ENCODE measurements at regions not wholly inside any gene's neighbourhood (a gene's known extent, or its start where the extent isn't known, plus 50 kb on each side); places are given as distances from the start of the nearest gene placed in this dataset.

GRCh38 chr3:73683706-73684105, 59.0 kb upstream of the PDZRN3 start:
- Histone ChIP-seq H3K4me3 (ENCODE audit: low read depth in 1 of 2, low read length in 2 of 2) (no peak overlapping the region), H3K36me3 (ENCODE audit: insufficient read depth, low read length) (no peaks in the 10 kb centered on the region), H3K9ac (ENCODE audit: low read length) (no peak overlapping the region), H3K27ac (ENCODE audit: low read depth, low read length) (no peak overlapping the region), H3K4me1 (ENCODE audit: insufficient read depth, low read length) (peaks cover 21% of the 10 kb centered on the region), H3K9me3 (ENCODE audit: low read length) (no peaks in the 10 kb centered on the region), H3K27me3 (ENCODE audit: control insufficient read depth in 1 of 2, insufficient read depth in 2 of 2, low read length in 2 of 2) (no peaks in the 10 kb centered on the region)

- no peaks in the 10 kb centered on the region for H3K9me3 ChIP-seq (ENCODE audit: low read length)
- no peaks in the 10 kb centered on the region for H3K27me3 ChIP-seq (ENCODE audit: control insufficient read depth in 1 of 2, insufficient read depth in 2 of 2, low read length in 2 of 2)
- no peak overlapping the region for H3K9ac ChIP-seq (ENCODE audit: low read length)
- no peak overlapping the region for H3K27ac ChIP-seq (ENCODE audit: low read depth, low read length)
- no peaks in the 10 kb centered on the region for H3K36me3 ChIP-seq (ENCODE audit: insufficient read depth, low read length)
- no peak overlapping the region for H3K4me3 ChIP-seq (ENCODE audit: low read depth in 1 of 2, low read length in 2 of 2)
- H3K4me1 ChIP-seq (ENCODE audit: insufficient read depth, low read length) = peaks cover 5% of the 10 kb centered on the region
These were observed 56.9 kb upstream of the PDZRN3 start for GRCh38 chr3:73681610-73682009.

- H3K36me3 ChIP-seq (ENCODE audit: insufficient read depth, low read length) = no peaks in the 10 kb centered on the region
- peaks cover 1% of the 10 kb centered on the region for H3K4me1 ChIP-seq (ENCODE audit: insufficient read depth, low read length)
- H3K4me3 ChIP-seq (ENCODE audit: low read depth in 1 of 2, low read length in 2 of 2) = no peak overlapping the region
- H3K27ac ChIP-seq (ENCODE audit: low read depth, low read length) = no peak overlapping the region
- no peaks in the 10 kb centered on the region for H3K27me3 ChIP-seq (ENCODE audit: control insufficient read depth in 1 of 2, insufficient read depth in 2 of 2, low read length in 2 of 2)
- no peaks in the 10 kb centered on the region for H3K9me3 ChIP-seq (ENCODE audit: low read length)
- no peak overlapping the region for H3K9ac ChIP-seq (ENCODE audit: low read length)
These were observed 56.5 kb upstream of the PDZRN3 start for GRCh38 chr3:73681198-73681597.

- Histone ChIP-seq H3K4me1 (ENCODE audit: insufficient read depth, low read length) (no peaks in the 10 kb centered on the region), H3K4me3 (ENCODE audit: low read depth in 1 of 2, low read length in 2 of 2) (no peak overlapping the region), H3K36me3 (ENCODE audit: insufficient read depth, low read length) (no peaks in the 10 kb centered on the region), H3K27me3 (ENCODE audit: control insufficient read depth in 1 of 2, insufficient read depth in 2 of 2, low read length in 2 of 2) (no peaks in the 10 kb centered on the region), H3K9ac (ENCODE audit: low read length) (no peak overlapping the region), H3K27ac (ENCODE audit: low read depth, low read length) (no peak overlapping the region), H3K9me3 (ENCODE audit: low read length) (no peaks in the 10 kb centered on the region)
These were observed 55.8 kb upstream of the PDZRN3 start for GRCh38 chr3:73680391-73681095.

- no peak overlapping the region for H3K27ac ChIP-seq (ENCODE audit: low read depth, low read length)
- H3K36me3 ChIP-seq (ENCODE audit: insufficient read depth, low read length) = no peaks in the 10 kb centered on the region
- no peaks in the 10 kb centered on the region for H3K4me1 ChIP-seq (ENCODE audit: insufficient read depth, low read length)
- no peaks in the 10 kb centered on the region for H3K27me3 ChIP-seq (ENCODE audit: control insufficient read depth in 1 of 2, insufficient read depth in 2 of 2, low read length in 2 of 2)
- no peak overlapping the region for H3K4me3 ChIP-seq (ENCODE audit: low read depth in 1 of 2, low read length in 2 of 2)
- H3K9me3 ChIP-seq (ENCODE audit: low read length) = no peaks in the 10 kb centered on the region
- H3K9ac ChIP-seq (ENCODE audit: low read length) = no peak overlapping the region
These were observed 52.7 kb upstream of the PDZRN3 start for GRCh38 chr3:73677336-73678024.
